GM12878 (cell line): ENCODE measurements at regions not wholly inside any gene's neighbourhood (a gene's known extent, or its start where the extent isn't known, plus 50 kb on each side); places are given as distances from the start of the nearest gene placed in this dataset.

ENCODE experiments used
- CHD1 ChIP-seq: IDR thresholded peaks from 2 replicates; pipeline ENCODE4 v1.6.1; 2012; ENCODE audit warnings: low read depth, low read length, improper control_type of control experiment
- CUX1 ChIP-seq: IDR thresholded peaks from 2 replicates; pipeline ENCODE4 v1.6.1; 2012; ENCODE audit warnings: improper control_type of control experiment, low read depth, low read length; ENCODE audit not compliant: insufficient replicate concordance
- E2F4 ChIP-seq: IDR thresholded peaks from 2 replicates; pipeline ENCODE4 v1.6.1; 2012; ENCODE audit warnings: low read depth, low read length, improper control_type of control experiment
- HCFC1 ChIP-seq: fragments of 150-350 bp; IDR thresholded peaks from 2 replicates; pipeline ENCODE4 v1.6.1; 2014; ENCODE audit warnings: low read length
- MTA3 ChIP-seq: IDR thresholded peaks from 2 replicates; pipeline ENCODE4 v1.6.1; 2012; ENCODE audit warnings: low read length, inconsistent platforms, borderline replicate concordance
- MYB ChIP-seq: fragments of 150-350 bp; IDR thresholded peaks from 2 replicates; pipeline ENCODE4 v1.6.1; 2014; ENCODE audit warnings: mild to moderate bottlenecking, low read depth, low read length, borderline replicate concordance
- MYC ChIP-seq: IDR thresholded peaks from 2 replicates; pipeline ENCODE4 v1.6.1; 2011; ENCODE audit warnings: mild to moderate bottlenecking, low read length, moderate library complexity, inconsistent platforms; ENCODE audit not compliant: insufficient read depth, insufficient replicate concordance, insufficient read length, severe bottlenecking
- NR2F1 ChIP-seq: fragments of 450-650 bp; conservative IDR thresholded peaks from 2 replicates; pipeline ENCODE4 v1.6.1; 2017; ENCODE audit warnings: mild to moderate bottlenecking
- SIX5 ChIP-seq: IDR thresholded peaks from 2 replicates; pipeline ENCODE4 v1.6.1; 2011; ENCODE audit warnings: mild to moderate bottlenecking, low read depth, low read length, moderate library complexity; ENCODE audit not compliant: severe bottlenecking
- SPI1 ChIP-seq: IDR thresholded peaks from 2 replicates; pipeline ENCODE4 v1.6.1; 2011; ENCODE audit warnings: low read depth, mild to moderate bottlenecking, low read length, moderate library complexity, borderline replicate concordance; ENCODE audit not compliant: insufficient read depth
- STAT1 ChIP-seq: fragments of 450-650 bp; conservative IDR thresholded peaks from 2 replicates; pipeline ENCODE4 v1.6.1; 2014; ENCODE audit warnings: antibody characterized with exemption, mild to moderate bottlenecking
- TCF7 ChIP-seq: IDR thresholded peaks from 2 replicates; pipeline ENCODE4 v1.6.1; 2014; ENCODE audit warnings: antibody characterized with exemption, borderline replicate concordance
- YY1 ChIP-seq: IDR thresholded peaks from 2 replicates; pipeline ENCODE4 v1.6.1; 2011; ENCODE audit warnings: low read depth, mild to moderate bottlenecking, low read length
- ZBTB40 ChIP-seq: fragments of 450-650 bp; IDR thresholded peaks from 2 replicates; pipeline ENCODE4 v1.6.1; 2016; ENCODE audit warnings: mild to moderate bottlenecking, moderate library complexity, borderline replicate concordance
- ZNF24 ChIP-seq: fragments of 450-650 bp; IDR thresholded peaks from 2 replicates; pipeline ENCODE4 v1.6.1; 2017; ENCODE audit warnings: antibody characterized with exemption, mild to moderate bottlenecking
- ZNF592 ChIP-seq: fragments of 450-650 bp; IDR thresholded peaks from 2 replicates; pipeline ENCODE4 v1.6.1; 2017; ENCODE audit warnings: mild to moderate bottlenecking, moderate library complexity

- no peak for TF ChIP-seq ZBTB40
- no peak for TF ChIP-seq CUX1
- TF ChIP-seq SIX5, result no peak
- no peak for TF ChIP-seq TCF7
- no peak for TF ChIP-seq YY1
- no peak for TF ChIP-seq STAT1
- TF ChIP-seq MYB, result no peak
- TF ChIP-seq MTA3, result no peak
- TF ChIP-seq MYC, result no peak
- TF ChIP-seq ZNF24, result no peak
- TF ChIP-seq HCFC1, result no peak
- TF ChIP-seq CHD1, result no peak
- no peak for TF ChIP-seq ZNF592
- TF ChIP-seq E2F4, result no peak
- TF ChIP-seq NR2F1, result no peak
- peak; percentile 97 for TF ChIP-seq SPI1
Observed at GRCh38 chr7:10706875-10707493, 266.7 kb upstream of the PHF14 start (continued).
